ENCODE measurements at regions not wholly inside any gene's neighbourhood (a gene's known extent, or its start where the extent isn't known, plus 50 kb on each side); places are given as distances from the start of the nearest gene placed in this dataset.

- no peak for DNase-seq (ENCODE audit: low read depth, low spot score)
These were observed 53.3 kb downstream of the FOXD1 start for GRCh38 chr5:73395256-73395655.

DNA sequence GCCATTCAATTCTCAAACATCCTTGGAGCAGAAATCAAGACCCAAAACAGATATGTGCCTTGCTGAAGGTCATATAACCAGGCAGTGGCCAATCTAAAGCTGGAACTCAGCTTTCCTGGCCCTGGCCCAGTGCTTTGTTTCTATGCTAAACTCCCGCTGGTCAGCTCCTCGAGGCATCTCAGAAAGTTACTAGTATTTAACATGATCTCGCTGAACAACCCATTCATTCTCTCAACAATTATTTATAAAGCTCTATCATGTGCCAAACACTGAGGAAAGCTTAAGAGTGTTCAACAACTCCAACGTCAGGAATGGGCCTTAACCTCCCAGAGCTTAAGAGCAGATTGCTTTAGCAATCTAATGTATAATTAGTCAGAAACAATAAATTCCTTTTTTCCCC lies 54.0 kb downstream of the FOXD1 start:
- no peak for DNase-seq (ENCODE audit: low read depth, low spot score)

DNA sequence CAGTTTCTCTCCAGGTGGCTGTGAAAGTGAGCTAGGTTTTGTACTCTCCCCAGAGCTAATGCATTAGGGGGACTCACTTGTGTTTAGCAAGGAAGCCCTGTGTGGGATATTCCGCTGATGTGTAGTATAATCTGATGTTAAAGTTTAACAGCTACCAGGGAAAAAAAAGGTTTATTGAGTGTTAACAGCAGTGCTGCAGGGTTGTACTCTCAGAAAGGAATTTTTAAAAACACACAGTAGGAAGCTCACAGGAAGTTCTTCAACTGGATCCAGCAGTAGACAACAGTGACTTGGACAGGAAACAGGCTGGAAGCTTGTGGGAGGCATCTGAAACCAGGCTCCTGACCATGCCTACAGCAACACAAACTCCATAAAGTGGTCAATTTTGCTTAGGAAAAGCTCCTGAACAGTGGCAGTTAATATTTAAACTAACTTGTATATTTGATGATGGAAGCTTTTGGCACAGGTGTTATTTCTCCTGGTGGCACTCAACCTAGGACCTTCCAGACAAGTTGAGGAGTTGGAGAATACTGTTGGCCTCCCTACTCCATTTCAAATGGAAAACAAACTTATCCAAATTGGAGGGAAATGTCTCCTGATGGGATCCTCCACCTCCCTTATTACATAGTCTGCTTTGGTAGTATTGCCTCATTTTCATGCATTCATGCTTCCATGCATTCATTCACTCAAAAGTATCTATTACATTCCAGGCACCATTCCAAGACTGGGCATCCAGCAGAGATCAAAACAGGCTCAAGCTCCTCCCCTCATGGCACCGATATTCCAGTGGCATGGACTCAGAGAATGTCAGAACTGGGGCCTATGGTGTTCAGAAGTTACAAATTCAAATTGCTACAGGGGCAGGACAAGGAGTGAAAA lies 54.7 kb downstream of the FOXD1 start:
- peak; percentile 85 for DNase-seq (ENCODE audit: low read depth, low spot score)

- DNase-seq (ENCODE audit: low read depth, low spot score), result no peak
These were observed 55.8 kb downstream of the FOXD1 start for GRCh38 chr5:73392775-73393174.

DNA sequence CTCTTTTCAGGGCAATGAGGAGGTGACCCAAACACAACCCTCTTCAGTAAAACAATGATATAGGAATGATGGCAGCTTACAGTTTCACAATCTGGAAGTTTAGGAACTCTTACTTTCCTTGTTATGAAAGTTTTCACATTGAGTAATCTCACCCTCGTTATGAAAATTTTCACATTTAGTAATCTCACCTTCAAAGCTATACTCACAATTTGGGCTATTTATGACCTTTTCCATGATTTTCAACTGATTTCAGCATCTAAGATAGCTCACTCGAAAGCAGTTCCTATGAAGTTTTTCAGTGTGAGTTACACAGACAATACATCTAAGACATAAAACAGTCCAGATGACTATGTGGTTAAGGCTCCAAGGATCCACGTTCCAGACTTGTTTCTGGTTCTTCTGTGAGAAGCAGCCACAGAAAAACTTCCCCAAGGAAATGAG lies 57.1 kb downstream of the FOXD1 start:
- no peak for DNase-seq (ENCODE audit: low read depth, low spot score)

DNA sequence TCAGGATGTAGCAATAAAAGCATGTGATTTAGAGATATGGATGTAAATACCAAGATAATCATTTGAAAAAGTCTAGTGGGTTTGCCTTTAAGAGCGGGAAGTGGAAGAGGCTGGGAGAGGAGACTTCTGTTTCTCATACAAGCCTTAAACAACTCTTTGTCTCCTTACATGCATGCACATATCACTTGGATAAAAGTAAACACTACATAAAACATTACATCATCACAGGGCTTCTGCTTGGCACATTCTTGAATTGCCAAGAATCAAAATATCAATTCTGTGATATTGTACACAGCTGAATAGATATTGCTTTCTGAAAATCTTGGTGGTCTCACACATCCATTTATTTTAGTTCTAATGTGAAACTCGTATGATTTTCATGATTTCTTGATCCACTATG lies 57.6 kb downstream of the FOXD1 start:
- DNase-seq (ENCODE audit: low read depth, low spot score), result no peak

DNA sequence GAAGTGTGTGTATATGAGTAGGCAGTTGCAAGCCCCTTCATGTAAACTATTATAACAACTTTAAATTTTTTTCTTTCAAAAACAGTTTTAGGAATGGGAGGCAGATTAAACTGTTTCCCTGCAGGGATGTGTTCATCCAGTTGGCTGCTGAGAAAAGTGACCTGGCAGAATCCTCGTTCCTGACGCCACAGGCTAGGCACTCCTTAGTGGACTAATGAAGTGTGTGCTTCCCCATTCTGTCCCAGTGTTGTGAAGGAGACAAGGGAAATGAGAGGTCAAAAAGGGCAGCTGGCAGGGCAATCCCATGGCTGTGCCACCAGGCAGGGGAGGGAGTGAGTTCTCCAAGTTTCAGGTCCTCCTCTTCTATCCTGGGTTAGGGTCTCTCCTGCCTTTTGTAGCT lies 59.8 kb downstream of the FOXD1 start:
- no peak for DNase-seq (ENCODE audit: low read depth, low spot score)

- DNase-seq (ENCODE audit: low read depth, low spot score), result no peak
These were observed 60.3 kb downstream of the FOXD1 start for GRCh38 chr5:73388306-73388684.

- no peak for DNase-seq (ENCODE audit: low read depth, low spot score)
These were observed 60.8 kb downstream of the FOXD1 start for GRCh38 chr5:73387601-73388305.

DNA sequence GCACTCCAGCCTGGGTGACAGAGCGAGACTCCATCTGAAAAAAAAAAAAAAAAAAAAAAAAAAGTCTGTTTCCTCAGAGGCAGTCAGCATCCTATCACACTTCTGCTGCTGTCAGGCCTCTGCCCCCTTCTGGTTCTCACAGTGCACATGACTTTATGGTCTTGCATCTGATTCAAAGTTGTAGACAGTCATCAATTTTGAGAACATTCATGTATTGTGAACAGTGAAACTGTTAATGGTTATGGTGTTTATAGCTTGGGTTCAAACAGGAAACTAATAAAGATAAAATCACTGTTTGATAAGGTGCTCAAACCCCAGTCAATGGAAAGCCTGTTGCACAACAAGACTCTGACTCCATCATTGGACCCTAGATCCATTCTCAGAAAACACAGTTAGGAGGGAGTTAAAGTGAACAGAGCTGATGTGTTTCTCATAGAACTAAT lies 61.4 kb downstream of the FOXD1 start:
- no peak for DNase-seq (ENCODE audit: low read depth, low spot score)

DNA sequence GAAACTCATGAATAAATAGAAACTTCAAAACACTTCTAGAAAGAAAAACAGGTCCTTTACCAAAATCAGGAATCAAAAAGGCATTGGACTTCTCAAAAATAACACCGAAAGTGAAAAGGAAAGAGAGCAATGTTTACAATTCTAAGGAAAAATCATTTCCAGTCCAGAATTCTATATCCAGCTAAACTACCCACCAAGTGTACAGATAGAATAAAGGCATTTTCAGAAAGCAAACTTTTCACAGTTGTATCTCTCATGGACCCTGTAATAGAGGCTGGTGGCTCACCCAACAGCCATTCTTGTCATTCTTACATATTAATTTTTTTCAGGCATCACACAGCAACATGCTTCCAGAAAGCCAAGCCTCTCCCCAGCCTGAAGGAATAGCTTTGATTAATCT lies 63.7 kb downstream of the FOXD1 start:
- DNase-seq (ENCODE audit: low read depth, low spot score), result no peak

- DNase-seq (ENCODE audit: low read depth, low spot score), result no peak
These were observed 66.2 kb downstream of the FOXD1 start for GRCh38 chr5:73382401-73382740.

GRCh38 chr5:73381590-73382400 lies 66.8 kb downstream of the FOXD1 start:
- DNase-seq (ENCODE audit: low read depth, low spot score), result no peak

DNA sequence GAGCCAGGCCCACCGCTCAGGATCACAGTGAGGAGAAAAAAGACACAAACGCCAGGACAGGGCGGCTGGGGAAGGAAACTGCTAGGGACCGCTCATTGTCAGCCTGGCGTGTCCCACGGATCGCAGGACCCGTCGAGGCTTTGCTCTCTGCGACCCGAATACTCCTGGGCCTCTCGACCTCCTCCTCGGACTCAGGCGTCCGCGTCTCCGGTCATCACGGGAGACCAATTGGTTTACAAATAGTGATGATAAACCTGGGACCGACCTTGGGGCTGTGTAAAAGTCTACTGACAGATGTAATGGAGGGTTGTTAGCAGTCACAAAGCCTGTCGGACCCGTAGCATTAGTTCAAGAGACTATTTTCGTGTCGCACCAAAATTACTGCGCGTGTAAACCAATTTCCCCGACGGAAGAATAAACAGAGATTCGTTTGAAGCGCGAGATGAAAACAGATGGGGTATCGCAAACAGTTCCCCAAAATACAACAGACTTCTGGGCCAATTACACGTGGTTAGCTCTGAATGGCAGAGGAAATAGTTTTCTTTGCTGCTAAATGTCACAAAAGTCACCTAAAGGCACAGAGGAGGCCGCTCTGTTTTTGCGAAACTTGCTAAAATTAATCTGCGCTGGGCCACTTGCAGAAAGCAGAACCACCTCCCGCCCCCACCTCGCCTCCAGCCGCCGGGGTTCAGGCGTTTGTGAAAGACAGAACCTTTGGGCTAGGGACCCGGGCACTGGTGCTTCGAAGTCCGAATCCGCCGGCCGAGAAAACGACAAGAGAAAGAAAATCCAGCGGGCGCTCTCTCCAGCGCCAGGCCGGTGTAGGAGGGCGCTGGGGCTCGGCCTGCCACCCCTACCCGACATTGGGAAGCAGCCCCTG lies 67.6 kb downstream of the FOXD1 start:
- no peak for DNase-seq (ENCODE audit: low read depth, low spot score)

GRCh38 chr5:73380041-73380440 lies 68.5 kb downstream of the FOXD1 start:
- DNase-seq (ENCODE audit: low read depth, low spot score), result no peak

GRCh38 chr5:73379435-73379834 lies 69.1 kb downstream of the FOXD1 start:
- DNase-seq (ENCODE audit: low read depth, low spot score), result no peak

- no peak for DNase-seq (ENCODE audit: low read depth, low spot score)
These were observed 69.8 kb downstream of the FOXD1 start for GRCh38 chr5:73378765-73379164.

DNA sequence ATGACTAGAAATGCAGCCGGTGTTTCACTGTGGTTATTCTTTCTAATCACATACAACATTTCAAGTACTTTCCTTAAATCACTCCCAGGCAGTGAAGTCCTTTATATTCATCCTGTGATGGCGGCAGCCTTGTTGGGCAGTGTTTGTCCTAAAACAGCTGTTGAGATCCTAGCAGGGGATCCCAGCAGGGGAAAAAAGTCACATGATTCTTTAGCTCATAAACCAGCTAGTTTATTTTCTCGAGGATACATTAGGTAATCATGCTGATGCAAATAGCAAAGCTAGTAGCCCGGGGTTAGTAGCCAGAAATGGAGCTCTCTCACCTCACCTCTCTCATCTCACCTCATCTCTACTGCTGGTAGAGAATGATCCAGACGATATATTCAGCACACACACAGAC lies 70.5 kb downstream of the FOXD1 start:
- DNase-seq (ENCODE audit: low read depth, low spot score), result peak; percentile 70

GRCh38 chr5:73376618-73377170 lies 71.9 kb downstream of the FOXD1 start:
- no peak for DNase-seq (ENCODE audit: low read depth, low spot score)

- DNase-seq (ENCODE audit: low read depth, low spot score), result no peak
These were observed 72.6 kb downstream of the FOXD1 start for GRCh38 chr5:73375949-73376348.

DNA sequence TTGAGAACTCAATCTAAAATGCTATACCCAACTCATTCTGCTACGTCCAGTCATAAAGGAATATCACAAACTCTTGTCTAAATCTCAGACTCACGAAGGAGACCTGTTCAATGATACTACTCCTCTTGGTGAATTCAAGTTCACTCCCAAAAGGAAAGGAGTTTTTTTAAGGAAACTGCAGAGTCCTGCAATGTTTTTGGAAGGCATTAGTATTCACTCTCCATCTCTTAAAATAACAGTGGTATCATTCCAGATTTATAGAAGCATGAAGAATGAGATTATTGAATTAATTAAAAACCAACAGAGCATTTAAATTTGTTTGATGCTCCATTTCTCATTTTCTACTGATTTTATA lies 73.4 kb downstream of the FOXD1 start:
- DNase-seq (ENCODE audit: low read depth, low spot score), result no peak
